DMS153 treated with DMSO at 0.1 percent for 48 hours (cell line): ENCODE measurements at regions not wholly inside any gene's neighbourhood (a gene's known extent, or its start where the extent isn't known, plus 50 kb on each side); places are given as distances from the start of the nearest gene placed in this dataset.

ENCODE experiments used
- DNase-seq: peaks from one replicate; lab custom pipeline; 2025; ENCODE audit not compliant: unreplicated experiment; lab: John Stamatoyannopoulos, UW

DNA sequence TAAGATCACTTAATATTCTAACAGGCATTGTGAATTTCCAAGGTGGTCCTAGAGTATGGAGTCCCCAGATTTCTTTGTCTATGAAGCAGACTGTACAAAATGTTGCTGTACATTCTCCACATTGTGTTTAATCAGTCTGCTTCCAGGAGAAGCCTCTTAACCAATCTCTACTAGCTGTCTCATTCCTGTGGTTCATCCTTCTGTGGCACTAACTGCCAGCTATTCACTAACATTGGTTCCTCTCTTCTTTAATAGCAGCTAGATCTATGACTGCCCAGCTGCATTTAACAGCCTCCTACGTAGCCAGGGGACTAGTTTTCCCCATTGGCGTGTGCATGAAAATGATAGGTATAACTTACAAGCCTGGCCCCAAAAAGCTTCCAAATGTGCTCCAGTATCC, 395.4 kb downstream of the SAMD5 start:
- no peak for DNase-seq

DNA sequence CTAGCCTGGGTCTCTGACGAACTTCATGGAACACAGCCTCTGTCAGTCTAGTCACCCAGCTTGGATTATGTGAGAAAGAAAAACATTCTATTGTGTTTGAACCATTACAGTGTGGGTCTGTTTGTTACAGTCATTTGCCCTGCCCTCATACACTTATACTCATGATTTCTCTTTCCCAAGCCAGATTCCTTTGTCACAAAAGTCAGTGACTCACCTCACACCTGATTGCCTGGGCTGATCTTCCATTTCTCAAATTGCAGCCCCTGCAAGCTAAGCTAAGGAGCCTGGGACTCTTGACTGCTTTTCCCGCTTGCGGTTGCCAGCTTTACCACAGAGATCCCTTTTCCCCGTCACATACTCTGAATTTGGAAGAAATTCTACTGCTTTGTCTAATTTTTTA, 395.9 kb downstream of the SAMD5 start:
- no peak for DNase-seq

GRCh38 chr6:147905711-147906110, 397.2 kb downstream of the SAMD5 start:
- DNase-seq, result no peak

DNA sequence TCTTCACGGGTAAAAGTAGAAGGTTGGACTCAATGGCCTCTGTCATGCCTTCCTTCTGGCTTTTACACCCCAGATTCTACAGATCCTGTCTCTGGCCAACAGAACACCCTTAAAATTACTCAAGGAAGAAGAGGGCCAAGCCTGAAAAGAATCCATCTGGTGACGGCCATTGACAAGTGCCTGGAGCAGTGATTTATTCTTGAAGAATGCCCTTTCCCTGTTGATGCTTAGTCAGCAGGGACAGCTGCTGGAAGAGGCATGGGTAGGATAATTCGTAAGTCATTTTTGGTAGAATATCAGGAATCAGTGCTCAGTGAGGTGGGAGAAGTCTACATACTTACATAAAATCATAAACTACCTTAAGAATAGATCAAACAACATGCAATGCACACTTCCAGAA, 397.9 kb downstream of the SAMD5 start:
- no peak for DNase-seq

DNA sequence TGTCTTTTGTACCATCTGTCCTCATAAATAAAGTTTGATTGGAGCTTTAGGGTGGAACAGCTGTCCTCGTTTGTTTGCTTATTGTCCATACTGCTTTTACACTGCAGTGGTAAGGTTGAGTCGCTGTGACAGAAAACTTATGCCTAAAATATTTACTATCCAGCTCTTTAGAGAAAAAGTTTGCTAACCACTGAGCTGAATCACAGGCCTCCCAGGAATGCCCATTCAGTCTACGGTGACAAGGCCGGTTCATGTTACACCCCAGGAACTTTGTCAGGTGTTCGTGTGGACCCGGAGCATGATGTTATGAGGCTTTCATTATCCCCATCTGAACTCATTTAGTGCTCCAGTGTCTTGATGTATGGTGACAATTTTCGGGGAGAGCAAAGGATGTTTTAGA, 401.1 kb downstream of the SAMD5 start:
- no peak for DNase-seq

GRCh38 chr6:147910281-147910680, 401.8 kb downstream of the SAMD5 start:
- no peak for DNase-seq

- DNase-seq, result no peak
Measured at GRCh38 chr6:147911057-147911456, 402.6 kb downstream of the SAMD5 start.

DNA sequence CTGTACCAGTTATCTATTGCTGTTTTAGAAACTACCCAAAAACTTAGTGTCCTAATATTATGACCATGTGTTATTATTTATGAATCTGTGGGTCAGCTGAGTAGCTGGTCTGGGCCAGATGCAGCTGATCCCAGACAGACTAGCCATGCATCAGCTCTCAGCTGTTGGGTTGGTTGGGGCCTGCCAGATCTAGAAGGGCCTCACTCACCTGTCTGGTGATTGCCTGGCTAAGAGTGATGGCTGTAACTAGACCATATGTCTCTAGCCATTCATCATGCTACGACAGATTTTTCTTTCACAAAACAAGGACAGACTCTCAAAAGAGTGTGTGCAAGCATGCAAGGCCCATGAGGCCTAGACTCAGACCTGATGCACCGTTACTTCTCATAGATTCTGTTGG, 403.2 kb downstream of the SAMD5 start:
- no peak for DNase-seq

- DNase-seq, result no peak
Measured at GRCh38 chr6:147922799-147923198, 414.3 kb downstream of the SAMD5 start.

DNA sequence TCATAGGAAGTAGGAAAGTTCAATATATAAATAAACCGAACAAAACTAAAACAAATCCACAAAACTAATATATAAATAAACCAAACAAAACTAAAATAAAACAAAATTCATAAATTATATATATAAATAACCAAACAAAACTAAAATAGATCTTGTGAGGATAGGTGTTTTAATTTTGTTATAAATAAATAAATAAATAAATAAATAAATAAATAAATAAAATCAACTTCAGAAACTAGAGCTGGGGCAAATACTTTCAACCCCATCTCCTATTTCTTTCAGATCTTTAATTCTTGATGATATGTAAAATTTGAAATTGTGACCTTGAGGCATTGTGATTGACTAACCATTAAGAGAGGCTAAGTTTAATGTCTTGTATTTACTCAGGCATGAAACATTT, 416.1 kb downstream of the SAMD5 start:
- no peak for DNase-seq

- no peak for DNase-seq
Measured at GRCh38 chr6:147925826-147926225, 416.8 kb upstream of the SASH1 start.

GRCh38 chr6:147930745-147931144, 411.9 kb upstream of the SASH1 start:
- DNase-seq, result no peak

GRCh38 chr6:147933224-147933623, 409.4 kb upstream of the SASH1 start:
- no peak for DNase-seq

DNA sequence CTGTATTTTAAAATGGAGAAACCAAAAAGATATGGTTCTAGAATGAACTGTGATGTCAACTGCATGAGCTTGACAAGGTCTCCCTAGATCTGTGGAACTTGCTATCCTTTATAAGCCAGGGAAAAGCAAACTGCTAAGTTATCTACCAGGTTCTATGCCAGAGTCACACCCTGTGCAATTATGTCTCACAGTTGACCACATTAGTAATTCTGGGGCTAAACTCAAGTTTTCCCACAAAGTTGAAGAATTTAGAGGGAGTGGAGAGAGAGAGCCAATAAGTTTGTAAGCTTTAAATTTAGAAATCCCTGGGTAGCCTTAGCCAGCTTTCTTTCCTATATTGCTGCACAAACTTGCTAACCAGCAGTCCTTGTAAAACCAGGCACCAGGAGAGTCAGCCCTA, 407.0 kb upstream of the SASH1 start:
- DNase-seq, result no peak

DNA sequence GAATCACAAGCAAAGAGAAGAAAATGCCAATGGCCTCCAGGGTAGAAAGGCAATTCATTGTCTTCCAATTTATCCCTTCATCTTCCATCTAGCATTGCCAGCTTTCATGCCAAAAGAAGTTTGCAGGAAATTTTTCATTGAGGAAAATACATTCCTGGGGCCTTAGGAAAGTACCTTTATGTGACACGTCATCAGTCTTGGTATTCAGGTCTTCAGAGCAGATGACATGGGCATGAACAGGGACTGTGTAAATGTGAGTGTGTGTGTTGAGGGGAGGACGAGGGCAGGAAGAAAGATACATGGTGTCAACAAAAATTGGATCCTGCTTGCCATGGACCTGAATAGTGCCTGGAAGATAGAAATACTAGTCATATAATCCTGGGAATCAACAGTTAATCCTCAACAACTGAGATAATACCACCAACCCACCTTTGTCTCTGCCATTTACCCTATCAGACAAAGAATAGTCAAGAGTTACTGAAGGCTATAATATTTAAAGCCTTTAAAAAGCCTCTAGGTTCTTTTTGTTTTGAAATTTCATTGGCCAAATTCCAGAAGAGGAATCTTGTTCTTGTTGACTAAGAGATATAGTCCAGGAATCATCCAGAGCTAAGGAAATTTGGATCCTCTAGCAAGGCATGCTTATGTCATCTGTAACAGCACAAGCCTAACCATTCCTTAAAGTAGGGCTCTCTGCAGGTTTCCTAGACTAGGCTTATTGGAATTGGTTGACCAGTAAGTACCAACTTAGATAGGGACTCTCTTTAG, 405.8 kb upstream of the SASH1 start:
- DNase-seq, result no peak

DNA sequence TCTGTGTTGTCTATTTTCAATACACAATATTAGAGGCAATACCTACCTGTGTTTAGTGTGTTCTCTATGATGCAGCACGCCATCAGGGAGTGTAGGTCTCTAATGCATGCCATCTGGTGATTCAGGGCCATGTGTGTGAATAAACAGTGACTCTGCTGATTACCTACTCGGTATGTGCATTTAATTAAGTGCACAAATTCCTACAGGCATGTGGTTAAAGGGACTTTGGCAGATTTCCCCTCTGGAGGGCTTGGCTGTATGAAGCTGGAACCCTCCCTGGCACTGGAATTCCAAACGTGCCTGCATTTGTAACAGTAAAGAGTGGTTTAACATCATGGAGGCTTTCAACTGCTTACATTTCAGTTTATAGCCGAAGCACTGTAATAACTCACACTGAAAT, 401.5 kb upstream of the SASH1 start:
- DNase-seq, result no peak

DNA sequence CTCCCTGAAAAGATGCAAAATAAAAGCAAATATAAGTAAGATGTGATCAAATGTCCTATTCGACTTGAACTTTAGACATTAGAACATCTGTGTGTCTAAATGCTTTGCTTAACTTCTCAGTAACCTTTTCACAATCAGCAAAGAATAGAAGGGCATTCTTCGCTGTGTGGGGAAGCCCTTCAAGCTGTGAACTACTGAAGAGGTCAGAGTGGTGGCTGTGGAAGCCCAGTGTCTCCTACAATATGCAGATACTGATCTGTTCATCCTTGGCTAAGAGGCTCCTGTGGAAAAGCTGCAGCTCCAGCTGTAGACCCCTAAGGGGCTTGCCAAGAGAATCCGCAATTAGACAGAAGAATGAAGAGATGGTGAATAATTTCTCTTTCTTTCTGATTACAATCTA, 400.3 kb upstream of the SASH1 start:
- DNase-seq, result no peak

GRCh38 chr6:147944122-147944521, 398.5 kb upstream of the SASH1 start:
- no peak for DNase-seq

DNA sequence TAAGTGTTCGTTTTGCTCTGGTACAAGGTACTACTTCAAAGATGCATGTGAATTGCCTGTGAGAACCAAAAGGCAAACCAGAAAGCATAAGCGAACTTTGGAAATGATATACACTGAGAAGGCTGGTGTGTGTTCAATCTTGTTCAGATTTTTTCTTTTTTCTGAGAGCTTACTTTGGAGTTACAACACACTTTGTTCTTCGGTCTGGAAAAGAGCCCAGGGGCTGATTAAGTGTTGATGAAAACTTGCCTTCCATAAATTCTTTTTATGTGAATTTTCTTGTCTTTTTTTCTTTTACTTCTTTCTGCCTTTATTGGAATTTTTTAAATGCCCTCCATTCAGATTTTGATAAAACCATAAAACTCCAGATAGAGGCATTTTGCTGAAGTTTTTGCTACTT, 395.1 kb upstream of the SASH1 start:
- DNase-seq, result no peak

GRCh38 chr6:147949981-147950622, 392.5 kb upstream of the SASH1 start:
- DNase-seq, result no peak

DNA sequence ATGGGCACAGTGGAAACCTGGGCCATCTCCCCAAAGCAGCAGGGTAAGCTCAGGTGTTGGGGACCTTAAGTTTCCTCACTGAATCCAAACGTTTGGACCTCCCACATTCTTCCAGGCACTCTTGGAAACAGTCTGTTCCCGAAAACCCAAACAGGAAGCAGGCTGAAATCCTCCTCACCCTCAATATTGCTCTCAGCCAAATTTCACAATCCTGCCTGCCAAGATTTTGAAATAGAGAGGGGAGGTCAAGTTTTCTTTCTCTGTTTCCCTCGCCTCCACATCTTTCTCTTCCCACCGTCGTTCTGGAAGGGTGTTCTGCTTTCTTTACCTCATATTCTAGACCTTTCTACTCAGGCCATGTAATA, 392.0 kb upstream of the SASH1 start:
- no peak for DNase-seq

DNA sequence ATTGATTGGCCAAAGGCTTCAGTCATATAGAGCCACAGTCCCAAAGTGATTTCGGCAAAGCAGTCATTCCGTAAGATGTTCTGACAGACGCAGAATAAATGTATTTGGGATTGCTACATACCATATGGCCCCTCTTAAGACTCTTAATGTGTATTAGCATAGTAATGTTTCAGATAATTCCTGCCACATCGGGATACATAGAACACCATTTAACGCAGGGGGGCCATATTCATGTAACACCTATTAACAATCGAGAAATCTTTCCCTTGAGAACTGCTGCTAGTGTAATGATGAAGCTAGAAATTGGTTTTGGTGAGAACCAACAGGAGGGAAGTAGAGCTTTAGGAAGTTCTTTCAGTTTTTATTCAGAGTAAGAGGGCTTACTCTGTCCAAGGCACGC, 390.9 kb upstream of the SASH1 start:
- DNase-seq, result no peak

- no peak for DNase-seq
Measured at GRCh38 chr6:147954938-147955337, 387.7 kb upstream of the SASH1 start.
